HCT116 (cell line): ENCODE measurements at regions not wholly inside any gene's neighbourhood (a gene's known extent, or its start where the extent isn't known, plus 50 kb on each side); places are given as distances from the start of the nearest gene placed in this dataset.

Experiments used
- CEBPB ChIP-seq: IDR thresholded peaks from 2 replicates; pipeline ENCODE4 v1.6.1; 2012; ENCODE audit warnings: low read depth
- REST ChIP-seq: IDR thresholded peaks from 2 replicates; pipeline ENCODE4 v1.6.1; 2012; ENCODE audit warnings: low read depth
- TF ChIP-seq, protein P1 (sequence below), 3 experiments: fragments of 200-600 bp in 1 of 3; sonication (generic) in 1 of 3; IDR thresholded peaks in 2 of 3; conservative IDR thresholded peaks in 1 of 3; 2 replicates each; pipeline ENCODE4 v1.5.1; 2012 to 2017; ENCODE audit warnings: low read depth in 2 of 3, low read length in 2 of 3, antibody characterized with exemption in 1 of 3, borderline replicate concordance in 1 of 3, control low read depth in 1 of 3, mild to moderate bottlenecking in 1 of 3, mixed read lengths in 1 of 3, mixed run types in 1 of 3, moderate library complexity in 1 of 3; ENCODE audit not compliant: insufficient read depth in 1 of 3

GRCh38 chr7:51772190-51772589 is 455.6 kb upstream of the COBL start:
- TF ChIP-seq REST = no peak
- TF ChIP-seq, protein P1, sequence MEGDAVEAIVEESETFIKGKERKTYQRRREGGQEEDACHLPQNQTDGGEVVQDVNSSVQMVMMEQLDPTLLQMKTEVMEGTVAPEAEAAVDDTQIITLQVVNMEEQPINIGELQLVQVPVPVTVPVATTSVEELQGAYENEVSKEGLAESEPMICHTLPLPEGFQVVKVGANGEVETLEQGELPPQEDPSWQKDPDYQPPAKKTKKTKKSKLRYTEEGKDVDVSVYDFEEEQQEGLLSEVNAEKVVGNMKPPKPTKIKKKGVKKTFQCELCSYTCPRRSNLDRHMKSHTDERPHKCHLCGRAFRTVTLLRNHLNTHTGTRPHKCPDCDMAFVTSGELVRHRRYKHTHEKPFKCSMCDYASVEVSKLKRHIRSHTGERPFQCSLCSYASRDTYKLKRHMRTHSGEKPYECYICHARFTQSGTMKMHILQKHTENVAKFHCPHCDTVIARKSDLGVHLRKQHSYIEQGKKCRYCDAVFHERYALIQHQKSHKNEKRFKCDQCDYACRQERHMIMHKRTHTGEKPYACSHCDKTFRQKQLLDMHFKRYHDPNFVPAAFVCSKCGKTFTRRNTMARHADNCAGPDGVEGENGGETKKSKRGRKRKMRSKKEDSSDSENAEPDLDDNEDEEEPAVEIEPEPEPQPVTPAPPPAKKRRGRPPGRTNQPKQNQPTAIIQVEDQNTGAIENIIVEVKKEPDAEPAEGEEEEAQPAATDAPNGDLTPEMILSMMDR (IDR thresholded peaks at IDR 0.05 in 2 of 3, conservative IDR thresholded peaks at IDR 0.05 in 1 of 3; ENCODE audit: borderline replicate concordance in 1 of 3, insufficient read depth in 1 of 3, low read depth in 2 of 3, low read length in 2 of 3) = no peak
- no peak for TF ChIP-seq CEBPB
